GM18520 (cell line): ENCODE measurements at regions not wholly inside any gene's neighbourhood (a gene's known extent, or its start where the extent isn't known, plus 50 kb on each side); places are given as distances from the start of the nearest gene placed in this dataset.
"Not testable (repeated sequence)": the region's sequence is repeated elsewhere in the genome, so short reads cannot be mapped to it uniquely, and the experiment has no call there.

Experiments used
- ATAC-seq: cut with Tn5 transposase; IDR thresholded peaks from one replicate; pipeline ENCODE4 v1.9.1; 2021; ENCODE audit not compliant: unreplicated experiment

DNA sequence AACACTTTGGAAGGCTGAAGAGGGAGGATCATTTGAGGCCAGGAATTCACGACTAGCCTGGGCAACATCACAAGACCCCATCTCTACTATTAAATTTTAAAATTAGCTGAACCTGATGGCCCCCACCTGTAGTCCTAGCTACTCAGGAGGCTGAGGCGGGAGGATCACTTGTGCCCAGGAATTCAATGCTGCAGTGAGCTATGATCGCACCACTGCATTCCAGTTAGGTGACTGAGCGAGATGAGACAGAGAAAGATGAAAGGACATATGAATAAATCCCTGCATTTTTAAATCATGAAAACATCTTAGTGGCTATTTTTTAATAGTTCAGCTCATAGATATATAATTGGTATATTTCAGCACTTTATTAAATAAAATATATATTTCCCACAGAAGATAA lies 93.8 kb downstream of the GPR63 start:
- no peak for ATAC-seq

DNA sequence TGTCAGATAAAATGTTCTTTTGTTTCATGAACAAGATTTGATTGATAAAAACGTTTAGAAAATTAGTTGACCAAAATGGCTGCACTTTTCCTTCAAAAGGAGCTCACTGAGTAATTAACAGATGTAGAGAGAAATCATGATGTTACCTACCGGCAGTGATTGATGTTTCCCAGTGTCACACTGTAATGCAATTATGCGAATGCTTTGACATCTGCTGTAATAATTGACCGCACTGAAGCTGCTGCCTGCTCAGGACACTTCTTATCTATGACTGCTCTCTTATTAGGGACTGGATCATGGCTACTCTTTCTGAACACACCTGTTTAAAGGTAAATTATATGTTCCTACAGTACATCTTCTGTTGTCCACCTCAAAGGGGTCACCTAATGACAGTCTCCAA lies 94.6 kb downstream of the GPR63 start:
- no peak for ATAC-seq

GRCh38 chr6:96735332-96735731 lies 101.9 kb downstream of the GPR63 start:
- ATAC-seq: no peak

GRCh38 chr6:96727144-96727543 lies 110.1 kb downstream of the GPR63 start:
- no peak for ATAC-seq

DNA sequence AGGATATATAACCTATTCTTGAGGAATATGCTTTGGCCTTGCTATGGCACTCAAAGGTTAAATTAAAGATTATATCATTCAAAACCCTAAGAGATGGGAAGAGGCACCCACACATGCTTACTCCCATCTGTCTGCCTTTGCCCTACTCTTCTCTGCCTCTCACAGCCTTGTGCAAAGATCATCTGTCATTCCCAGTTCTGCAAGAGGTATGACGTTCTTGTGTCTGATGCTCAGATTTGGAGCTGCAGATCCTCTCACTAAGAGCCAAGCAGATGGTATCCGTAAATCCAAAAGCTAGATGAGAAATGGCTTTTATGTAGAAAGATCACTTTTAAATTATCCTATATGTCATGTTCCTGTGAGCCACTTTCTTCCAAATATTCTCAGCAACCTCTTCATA lies 112.0 kb downstream of the GPR63 start:
- no peak for ATAC-seq

DNA sequence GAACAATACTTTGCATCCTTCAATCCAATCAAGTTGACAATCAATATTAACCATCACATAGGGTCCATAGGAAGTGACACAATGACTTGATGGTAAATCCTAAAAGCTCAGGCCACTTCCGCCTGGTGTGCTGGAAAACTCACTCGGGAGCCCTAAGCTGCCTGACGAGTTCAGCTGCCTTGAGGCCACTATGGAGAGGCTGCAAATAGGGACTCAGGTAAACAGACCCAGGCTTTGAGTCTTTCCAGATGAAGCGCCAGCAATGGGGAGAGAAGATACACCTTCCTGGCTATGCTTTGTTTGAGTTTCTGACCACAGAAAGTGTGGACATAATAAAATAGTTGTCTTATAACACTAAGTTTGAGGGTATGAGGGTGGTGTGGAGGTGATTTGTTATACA lies 112.6 kb downstream of the GPR63 start:
- no peak for ATAC-seq

GRCh38 chr6:96723362-96723761 lies 113.9 kb downstream of the GPR63 start:
- ATAC-seq: no peak

DNA sequence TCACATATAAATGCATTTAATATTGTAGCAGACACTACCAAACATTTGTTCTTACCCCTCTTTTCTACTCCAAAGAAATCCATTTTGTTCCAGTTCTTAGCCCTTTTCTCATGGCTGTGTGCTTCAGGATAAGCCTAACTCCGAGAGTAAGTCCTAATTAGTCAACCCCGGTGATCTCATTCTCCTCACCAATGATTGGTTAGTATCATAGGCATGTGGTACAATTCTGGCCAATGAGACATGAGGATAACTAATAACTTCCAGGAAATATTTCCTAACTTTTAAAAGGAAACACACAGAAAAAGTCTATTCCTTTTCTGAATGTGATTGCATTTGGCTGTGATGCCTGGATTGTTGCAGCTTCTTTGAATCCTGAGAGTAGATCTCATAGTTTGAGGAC lies 116.0 kb downstream of the GPR63 start:
- no peak for ATAC-seq

GRCh38 chr6:96716221-96716620 lies 121.1 kb downstream of the GPR63 start:
- ATAC-seq: no peak

- no peak for ATAC-seq
Observed at GRCh38 chr6:96715608-96716007, 121.7 kb downstream of the GPR63 start.

GRCh38 chr6:96704713-96705112 lies 132.6 kb downstream of the GPR63 start:
- ATAC-seq: peak; percentile 87

DNA sequence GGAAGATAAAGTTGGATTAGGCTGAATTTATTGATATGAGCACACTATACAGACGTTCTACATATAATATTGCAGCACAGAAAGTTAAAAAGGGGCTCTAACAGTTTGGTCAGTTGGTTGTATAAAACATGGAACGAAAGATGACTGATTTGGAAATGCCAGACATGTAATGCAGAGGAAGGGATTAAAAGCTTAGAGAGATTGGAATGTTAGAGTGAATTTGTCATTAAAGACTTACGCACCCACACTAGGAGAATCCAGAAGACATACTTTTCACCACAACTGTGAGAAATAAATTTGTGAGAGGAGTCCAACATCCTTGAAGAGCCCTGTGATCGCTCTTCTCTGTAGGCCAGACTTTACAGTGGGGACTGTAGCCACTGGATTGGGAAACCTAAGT lies 134.7 kb downstream of the GPR63 start:
- no peak for ATAC-seq

DNA sequence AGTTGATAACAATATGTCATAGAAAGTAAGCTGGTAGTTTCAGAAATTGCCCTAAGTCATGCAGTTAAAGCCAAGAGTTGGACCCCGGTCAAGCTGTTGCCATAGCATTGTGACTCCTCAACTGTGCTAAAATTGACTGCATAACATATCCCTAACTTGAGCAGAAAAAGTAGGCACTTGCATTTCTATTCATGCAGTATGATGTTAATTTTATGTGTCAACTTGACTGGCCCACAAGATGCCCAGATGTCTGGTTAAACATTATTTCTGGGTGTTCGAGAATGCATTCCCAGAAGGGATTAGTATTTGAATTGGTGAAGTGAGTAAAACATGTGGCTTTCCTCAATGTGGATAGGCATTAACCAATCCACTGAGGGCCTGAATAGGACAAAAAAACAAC lies 136.4 kb downstream of the GPR63 start:
- ATAC-seq: no peak

- ATAC-seq: not testable (repeated sequence)
Observed at GRCh38 chr6:96694429-96694828, 131.5 kb downstream of the FHL5 start.

DNA sequence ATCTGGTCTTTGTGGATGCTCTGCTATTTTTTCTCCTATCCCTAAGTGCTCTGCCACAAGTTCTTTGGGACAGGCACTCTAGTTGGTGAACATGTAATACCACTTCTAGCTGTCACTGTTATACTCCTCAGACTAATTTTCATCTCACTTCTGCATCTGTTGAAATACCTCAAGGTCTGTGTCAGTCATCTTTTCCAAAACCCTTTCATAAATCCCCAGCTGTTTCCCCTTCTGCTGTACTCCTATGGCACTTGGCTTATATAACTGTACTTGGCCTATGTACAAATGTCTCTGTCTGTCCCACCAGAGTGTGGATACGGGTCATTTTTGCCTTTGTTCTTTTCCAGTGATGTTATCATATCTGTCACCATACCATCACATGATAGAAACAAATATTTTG lies 124.2 kb downstream of the FHL5 start:
- no peak for ATAC-seq

DNA sequence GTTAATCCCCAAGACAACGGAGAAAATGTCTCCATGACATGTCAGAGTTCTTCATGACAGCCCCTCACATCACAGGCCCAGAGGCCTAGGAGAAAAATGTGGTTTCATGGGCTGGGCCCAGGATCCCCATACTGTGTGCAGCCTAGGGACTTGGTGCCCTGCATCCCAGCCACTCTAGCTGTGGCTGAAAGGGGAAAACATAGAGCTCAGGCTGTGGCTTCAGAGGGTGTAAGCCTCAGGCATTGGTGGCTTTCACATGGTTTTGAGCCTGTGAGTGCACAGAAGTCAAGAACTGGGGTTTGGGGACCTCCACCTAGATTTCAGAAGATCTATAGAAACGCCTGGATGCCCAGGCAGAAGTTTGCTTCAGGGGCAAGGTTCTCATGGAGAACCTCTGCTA lies 122.8 kb downstream of the FHL5 start:
- no peak for ATAC-seq

DNA sequence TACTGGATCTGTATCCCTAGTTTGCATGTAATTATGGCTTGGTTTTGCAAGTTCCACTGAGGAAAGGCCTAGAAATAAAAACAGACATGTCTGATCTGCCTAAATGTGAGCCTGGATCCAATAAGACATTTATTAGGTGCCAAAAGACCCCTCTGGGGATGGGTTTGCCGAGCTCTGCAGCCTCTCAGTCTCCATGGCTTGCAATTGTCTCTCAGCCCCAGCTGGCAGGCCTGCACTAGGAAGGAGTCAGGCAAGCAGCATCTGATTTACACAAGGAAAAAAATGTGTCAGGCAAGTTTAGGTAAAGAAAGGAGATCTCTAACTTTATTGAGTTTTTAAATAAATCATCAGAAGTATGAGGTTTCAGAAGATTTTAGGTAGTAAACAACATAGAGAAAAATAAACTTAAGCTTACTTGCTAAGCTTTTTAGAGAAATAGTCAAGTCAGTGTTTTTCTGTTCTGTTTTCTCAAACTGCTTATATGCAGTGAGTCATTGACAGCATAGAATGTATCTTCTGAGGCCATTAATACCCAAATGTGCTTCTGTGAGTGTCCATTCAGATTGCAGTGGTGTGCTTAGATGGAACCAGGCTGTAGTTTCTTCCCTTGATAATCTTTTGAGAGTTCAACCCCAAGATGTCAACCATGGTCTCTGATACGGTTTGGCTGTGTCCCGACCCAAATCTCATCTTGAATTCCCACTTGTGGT lies 121.0 kb downstream of the FHL5 start:
- no peak for ATAC-seq

DNA sequence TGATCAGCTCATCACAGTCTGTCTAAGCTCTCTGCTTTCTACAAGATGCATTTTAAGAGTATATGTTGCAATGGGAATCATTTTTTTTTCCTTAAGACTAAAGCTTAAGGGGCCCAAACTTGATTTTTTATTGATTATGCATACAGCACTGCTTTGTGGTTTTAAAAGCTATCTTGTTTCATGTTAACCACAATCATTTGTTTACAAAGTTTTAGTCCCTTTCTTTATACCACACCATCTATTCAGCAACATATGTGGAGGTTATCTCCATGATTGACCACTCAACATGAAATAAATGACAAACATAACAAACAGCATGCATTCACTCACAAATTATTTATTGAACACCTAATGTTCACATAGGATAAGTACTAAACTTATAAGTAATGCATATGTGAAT lies 119.1 kb downstream of the FHL5 start:
- no peak for ATAC-seq

DNA sequence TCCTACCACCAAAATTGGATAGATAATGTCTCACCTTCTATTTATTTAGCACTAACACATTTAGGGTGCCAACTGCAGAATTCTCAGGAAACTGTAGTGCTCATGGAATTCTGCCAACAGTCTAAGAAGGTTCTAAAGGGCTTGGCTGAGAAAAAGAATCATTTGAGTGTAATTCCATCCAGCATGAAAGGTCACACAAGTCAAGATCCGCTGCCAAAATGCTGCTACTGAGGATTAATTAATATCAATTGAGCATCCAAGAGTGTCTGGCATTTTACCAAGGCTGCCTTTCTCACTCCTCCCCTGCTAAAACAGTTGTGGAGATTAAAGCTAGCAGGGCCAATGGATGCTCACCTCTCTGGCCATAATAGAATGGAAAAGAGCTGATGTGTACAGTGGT lies 112.7 kb downstream of the FHL5 start:
- no peak for ATAC-seq
